Endothelial cell of umbilical vein (primary cell): ENCODE measurements at regions not wholly inside any gene's neighbourhood (a gene's known extent, or its start where the extent isn't known, plus 50 kb on each side); places are given as distances from the start of the nearest gene placed in this dataset.

Experiments used
- CTCF ChIP-seq, 2 donors: IDR thresholded peaks; 1 replicate in 1 of 2; 2 replicates in 1 of 2; pipeline ENCODE4 v1.5.1; 2011; ENCODE audit warnings: low read length in 2 of 2, mild to moderate bottlenecking in 2 of 2, moderate library complexity in 2 of 2, control low read depth in 1 of 2, inconsistent platforms in 1 of 2, low read depth in 1 of 2; ENCODE audit not compliant: insufficient read depth in 1 of 2; ENCODE audit errors: extremely low read depth in 1 of 2
- EZH2 ChIP-seq: IDR thresholded peaks from 2 replicates; pipeline ENCODE4 v1.6.1; 2012; ENCODE audit warnings: borderline replicate concordance, low read depth, mild to moderate bottlenecking, moderate library complexity, low read length, inconsistent platforms; ENCODE audit not compliant: severe bottlenecking
- FOS ChIP-seq: IDR thresholded peaks from 2 replicates; pipeline ENCODE4 v1.6.1; 2011; ENCODE audit warnings: mild to moderate bottlenecking, low read length, moderate library complexity, borderline replicate concordance; ENCODE audit not compliant: insufficient read depth
- GATA2 ChIP-seq: IDR thresholded peaks from 2 replicates; pipeline ENCODE4 v1.7.0; 2011; ENCODE audit warnings: low read depth, mild to moderate bottlenecking, moderate library complexity, mixed read lengths, low read length; ENCODE audit not compliant: insufficient read length, insufficient read depth
- JUN ChIP-seq: IDR thresholded peaks from 2 replicates; pipeline ENCODE4 v1.6.1; 2011; ENCODE audit warnings: borderline replicate concordance, low read depth; ENCODE audit not compliant: insufficient read length, insufficient read depth
- MYC ChIP-seq: IDR thresholded peaks from one replicate; pipeline ENCODE4 v1.6.1; 2011; ENCODE audit warnings: mild to moderate bottlenecking, low read depth, low read length
- POLR2A ChIP-seq: IDR thresholded peaks from 2 replicates; pipeline ENCODE4 v1.6.1; 2012; ENCODE audit warnings: low read depth, mild to moderate bottlenecking, control low read depth, low read length
- POLR2AphosphoS5 ChIP-seq: IDR thresholded peaks from 2 replicates; pipeline ENCODE4 v1.6.1; 2012; ENCODE audit warnings: low read depth, mild to moderate bottlenecking, control low read depth, low read length, moderate library complexity; ENCODE audit not compliant: insufficient read depth
- TF ChIP-seq, protein P1 (sequence below): IDR thresholded peaks from 2 replicates; pipeline ENCODE4 v1.6.1; 2011; ENCODE audit not compliant: insufficient read depth, insufficient read length

DNA sequence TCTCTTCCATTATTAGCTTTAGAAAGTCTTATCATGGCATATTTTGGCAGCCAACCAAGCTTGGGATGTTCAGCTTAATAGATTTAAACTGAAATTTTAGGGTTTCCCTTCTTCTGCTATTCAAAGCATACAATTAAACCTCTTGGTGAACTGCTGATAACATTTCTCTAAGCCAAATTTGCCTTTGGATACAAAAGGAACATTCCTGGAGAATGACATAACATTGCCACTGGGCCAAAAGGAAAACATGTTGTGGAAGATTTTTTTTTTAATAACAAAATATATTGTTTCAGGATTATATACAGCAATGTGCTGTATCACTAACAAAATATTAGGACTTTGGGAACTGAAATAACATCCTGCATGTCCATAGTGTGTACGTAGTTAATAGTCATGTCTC, 215.1 kb upstream of the TBX18 start:
- peak; percentile 40 for TF ChIP-seq POLR2A
- TF ChIP-seq EZH2, result no peak
- TF ChIP-seq CTCF (IDR thresholded peaks at IDR 0.05; ENCODE audit: extremely low read depth in 1 of 2, insufficient read depth in 1 of 2, low read depth in 1 of 2, low read length in 2 of 2), result no peak
- TF ChIP-seq, protein P1, sequence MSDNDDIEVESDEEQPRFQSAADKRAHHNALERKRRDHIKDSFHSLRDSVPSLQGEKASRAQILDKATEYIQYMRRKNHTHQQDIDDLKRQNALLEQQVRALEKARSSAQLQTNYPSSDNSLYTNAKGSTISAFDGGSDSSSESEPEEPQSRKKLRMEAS, result no peak
- peak; percentile 64 for TF ChIP-seq POLR2AphosphoS5
- TF ChIP-seq JUN, result peak; percentile 91
- peak; percentile 76 for TF ChIP-seq GATA2
- no peak for TF ChIP-seq MYC
- peak; percentile 45 for TF ChIP-seq FOS
